GM21390 (cell line): ENCODE measurements at regions not wholly inside any gene's neighbourhood (a gene's known extent, or its start where the extent isn't known, plus 50 kb on each side); places are given as distances from the start of the nearest gene placed in this dataset.

ENCODE experiments used
- ATAC-seq: cut with Tn5 transposase; IDR thresholded peaks from one replicate; pipeline ENCODE4 v1.9.1; 2021; ENCODE audit not compliant: unreplicated experiment

- no peak for ATAC-seq
Measured at GRCh38 chr4:187224560-187224959, 500.9 kb upstream of the FAT1 start.

- ATAC-seq, result no peak
Measured at GRCh38 chr4:187227907-187228704, 504.4 kb upstream of the FAT1 start.

- ATAC-seq, result no peak
Measured at GRCh38 chr4:187232196-187232595, 508.5 kb upstream of the FAT1 start.

- ATAC-seq, result no peak
Measured at GRCh38 chr4:187232796-187233195, 509.1 kb upstream of the FAT1 start.

- no peak for ATAC-seq
Measured at GRCh38 chr4:187235456-187236170, 512.0 kb upstream of the FAT1 start.

GRCh38 chr4:187236209-187236890, 512.7 kb upstream of the FAT1 start:
- ATAC-seq, result no peak

GRCh38 chr4:187238646-187239045, 515.0 kb upstream of the FAT1 start:
- ATAC-seq, result no peak

GRCh38 chr4:187251896-187252295, 528.2 kb upstream of the FAT1 start:
- ATAC-seq, result no peak

GRCh38 chr4:187256897-187257296, 533.2 kb upstream of the FAT1 start:
- no peak for ATAC-seq

- no peak for ATAC-seq
Measured at GRCh38 chr4:187258651-187259401, 535.2 kb upstream of the FAT1 start.

- ATAC-seq, result no peak
Measured at GRCh38 chr4:187268940-187269339, 545.3 kb upstream of the FAT1 start.

- no peak for ATAC-seq
Measured at GRCh38 chr4:187270154-187270553, 546.5 kb upstream of the FAT1 start.

- ATAC-seq, result no peak
Measured at GRCh38 chr4:187271848-187272247, 548.2 kb upstream of the FAT1 start.

- no peak for ATAC-seq
Measured at GRCh38 chr4:187274153-187274552, 550.5 kb upstream of the FAT1 start.

- ATAC-seq, result no peak
Measured at GRCh38 chr4:187276736-187277408, 553.2 kb upstream of the FAT1 start.

GRCh38 chr4:187283201-187283955, 559.7 kb upstream of the FAT1 start:
- ATAC-seq, result no peak

- ATAC-seq, result no peak
Measured at GRCh38 chr4:187286525-187286924, 562.9 kb upstream of the FAT1 start.

- no peak for ATAC-seq
Measured at GRCh38 chr4:187289371-187289770, 565.7 kb upstream of the FAT1 start.

GRCh38 chr4:187294861-187295260, 571.2 kb upstream of the FAT1 start:
- no peak for ATAC-seq

- no peak for ATAC-seq
Measured at GRCh38 chr4:187301923-187302322, 578.3 kb upstream of the FAT1 start.
